ENCODE measurements at regions not wholly inside any gene's neighbourhood (a gene's known extent, or its start where the extent isn't known, plus 50 kb on each side); places are given as distances from the start of the nearest gene placed in this dataset.
A peak's percentile ranks its signal among the peaks of the same experiment; 100 is the strongest.

DNA sequence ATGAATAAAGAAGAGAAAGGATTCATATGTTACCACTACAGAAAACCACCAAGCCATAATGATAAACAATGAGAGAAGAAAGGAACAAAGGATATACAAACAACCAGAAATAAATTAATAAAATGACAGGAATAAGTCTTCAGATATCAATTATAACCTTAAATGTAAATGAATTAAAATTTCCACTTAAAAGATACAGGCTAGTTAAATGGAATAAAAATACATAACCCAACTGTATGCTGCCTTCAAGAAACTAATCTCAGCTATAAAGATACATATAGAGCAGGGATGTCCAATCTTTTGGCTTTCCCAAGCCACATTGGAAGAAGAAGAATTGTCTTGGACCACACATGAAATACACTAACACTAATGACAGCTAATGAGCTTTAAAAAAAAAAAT is 135.9 kb upstream of the GJE1 start:
- Mint-ChIP-seq H3K9me3 (peaks cover 39% of the 10 kb centered on the region), H3K27me3 (ENCODE audit: low read depth) (no peaks in the 10 kb centered on the region), H3K4me3 (no peak overlapping the region), H3K27ac (no peak overlapping the region), H3K36me3 (ENCODE audit: low read depth) (no peaks in the 10 kb centered on the region), H3K4me1 (no peaks in the 10 kb centered on the region)
- TF ChIP-seq, protein P1, sequence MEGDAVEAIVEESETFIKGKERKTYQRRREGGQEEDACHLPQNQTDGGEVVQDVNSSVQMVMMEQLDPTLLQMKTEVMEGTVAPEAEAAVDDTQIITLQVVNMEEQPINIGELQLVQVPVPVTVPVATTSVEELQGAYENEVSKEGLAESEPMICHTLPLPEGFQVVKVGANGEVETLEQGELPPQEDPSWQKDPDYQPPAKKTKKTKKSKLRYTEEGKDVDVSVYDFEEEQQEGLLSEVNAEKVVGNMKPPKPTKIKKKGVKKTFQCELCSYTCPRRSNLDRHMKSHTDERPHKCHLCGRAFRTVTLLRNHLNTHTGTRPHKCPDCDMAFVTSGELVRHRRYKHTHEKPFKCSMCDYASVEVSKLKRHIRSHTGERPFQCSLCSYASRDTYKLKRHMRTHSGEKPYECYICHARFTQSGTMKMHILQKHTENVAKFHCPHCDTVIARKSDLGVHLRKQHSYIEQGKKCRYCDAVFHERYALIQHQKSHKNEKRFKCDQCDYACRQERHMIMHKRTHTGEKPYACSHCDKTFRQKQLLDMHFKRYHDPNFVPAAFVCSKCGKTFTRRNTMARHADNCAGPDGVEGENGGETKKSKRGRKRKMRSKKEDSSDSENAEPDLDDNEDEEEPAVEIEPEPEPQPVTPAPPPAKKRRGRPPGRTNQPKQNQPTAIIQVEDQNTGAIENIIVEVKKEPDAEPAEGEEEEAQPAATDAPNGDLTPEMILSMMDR (IDR thresholded peaks at IDR 0.05; ENCODE audit: unreplicated experiment in 3 of 3): no peak

DNA sequence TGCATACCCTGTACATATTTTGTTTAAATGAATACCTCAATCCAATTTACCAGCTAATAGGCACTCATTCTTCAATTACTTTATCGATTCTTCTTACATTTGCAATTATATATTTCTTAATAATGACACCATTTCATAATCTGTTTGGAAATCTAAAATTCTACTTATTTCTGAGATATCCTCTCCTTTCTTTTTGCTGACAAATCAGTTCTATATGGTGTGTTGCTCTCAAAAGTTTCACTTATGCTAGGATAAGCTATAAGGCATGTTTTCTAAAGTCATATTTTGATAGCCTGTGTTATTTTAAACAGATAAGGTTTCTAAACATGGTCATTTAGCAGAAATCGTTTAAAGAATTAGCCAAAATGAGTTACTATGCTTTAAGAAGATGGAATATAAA is 140.6 kb upstream of the GJE1 start:
- TF ChIP-seq, protein P1 (IDR thresholded peaks at IDR 0.05; ENCODE audit: unreplicated experiment in 3 of 3): no peak
- no peaks in the 10 kb centered on the region for H3K27me3 Mint-ChIP-seq (ENCODE audit: low read depth)
- H3K4me3 Mint-ChIP-seq: no peak overlapping the region
- H3K36me3 Mint-ChIP-seq (ENCODE audit: low read depth): no peaks in the 10 kb centered on the region
- H3K9me3 Mint-ChIP-seq: peaks cover 19% of the 10 kb centered on the region
- no peak overlapping the region for H3K27ac Mint-ChIP-seq
- H3K4me1 Mint-ChIP-seq: no peaks in the 10 kb centered on the region

DNA sequence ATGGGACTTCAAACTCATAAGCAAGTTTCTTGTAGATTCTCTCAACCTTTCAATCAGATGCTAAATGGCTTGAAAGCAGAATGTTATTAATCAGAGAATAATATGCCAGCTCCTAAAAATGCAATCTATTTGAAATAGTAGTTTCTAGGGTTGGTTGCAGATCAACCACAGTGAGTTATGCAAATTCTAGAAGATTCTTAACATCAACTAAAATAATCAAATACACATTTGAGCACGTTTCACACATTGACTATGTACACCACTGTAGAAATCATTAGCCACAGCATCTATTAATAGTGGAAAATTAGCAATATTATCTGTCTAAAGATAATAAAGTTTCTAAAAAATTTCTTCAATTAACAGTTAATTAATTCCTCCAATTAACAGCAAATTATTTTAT is 141.9 kb upstream of the GJE1 start:
- H3K4me1 Mint-ChIP-seq: no peaks in the 10 kb centered on the region
- no peaks in the 10 kb centered on the region for H3K27me3 Mint-ChIP-seq (ENCODE audit: low read depth)
- TF ChIP-seq, protein P1 (IDR thresholded peaks at IDR 0.05; ENCODE audit: unreplicated experiment in 3 of 3): no peak
- H3K4me3 Mint-ChIP-seq: no peak overlapping the region
- peaks cover 11% of the 10 kb centered on the region for H3K9me3 Mint-ChIP-seq
- no peak overlapping the region for H3K27ac Mint-ChIP-seq
- no peaks in the 10 kb centered on the region for H3K36me3 Mint-ChIP-seq (ENCODE audit: low read depth)

DNA sequence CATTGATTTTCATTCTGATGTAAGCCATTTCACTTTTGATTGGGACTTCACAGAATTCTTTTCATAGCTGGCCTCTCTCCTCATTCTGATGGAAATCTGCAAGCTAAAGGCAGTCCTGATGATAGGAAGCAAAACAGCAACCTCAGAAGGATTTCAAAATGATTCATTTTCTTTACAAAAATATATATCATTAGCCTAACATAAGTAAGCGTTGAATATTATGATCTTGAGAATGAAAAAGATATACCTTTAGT is 143.1 kb upstream of the GJE1 start:
- H3K4me3 Mint-ChIP-seq: no peak overlapping the region
- H3K9me3 Mint-ChIP-seq: peaks cover 5% of the 10 kb centered on the region
- no peaks in the 10 kb centered on the region for H3K36me3 Mint-ChIP-seq (ENCODE audit: low read depth)
- no peaks in the 10 kb centered on the region for H3K4me1 Mint-ChIP-seq
- H3K27me3 Mint-ChIP-seq (ENCODE audit: low read depth): no peaks in the 10 kb centered on the region
- no peak overlapping the region for H3K27ac Mint-ChIP-seq
- TF ChIP-seq, protein P1 (IDR thresholded peaks at IDR 0.05; ENCODE audit: unreplicated experiment in 3 of 3): no peak

DNA sequence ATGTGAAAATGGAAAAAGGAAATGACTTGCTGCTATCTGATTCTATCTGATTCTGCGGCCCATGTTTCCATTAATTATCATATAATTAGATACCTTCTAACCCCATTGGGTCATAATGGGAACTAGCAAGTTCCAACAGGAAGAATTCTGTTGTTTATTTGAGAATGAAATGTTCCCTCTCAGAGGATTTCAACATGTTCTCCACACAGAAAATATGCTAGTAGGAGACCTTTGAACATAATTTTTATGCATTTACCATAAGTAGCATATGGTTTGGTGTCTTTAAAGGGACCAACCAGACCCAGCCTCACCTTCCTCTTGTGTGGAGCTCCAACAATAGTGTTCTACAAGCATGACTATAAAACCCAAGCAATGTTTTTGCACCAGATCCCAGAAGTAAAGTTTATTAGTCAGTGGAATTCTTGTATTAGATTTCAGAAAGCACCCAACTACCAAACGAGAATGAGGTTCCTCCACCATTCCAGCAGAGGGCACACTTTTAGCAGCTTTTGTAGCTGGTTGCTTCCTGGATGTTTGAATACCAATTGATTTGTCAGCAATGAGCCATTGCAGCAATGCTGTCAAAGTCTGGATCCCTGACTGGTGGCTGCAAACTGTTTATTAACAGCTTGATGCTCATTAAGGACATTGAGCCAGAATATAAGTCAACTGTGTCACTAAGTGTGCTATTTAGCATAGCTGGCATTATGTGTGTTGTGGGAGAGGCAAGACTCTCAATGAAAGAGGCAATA is 143.6 kb upstream of the GJE1 start:
- TF ChIP-seq, protein P1 (IDR thresholded peaks at IDR 0.05; ENCODE audit: unreplicated experiment in 3 of 3): peak; percentile 36 to 63 (median 46)
- Mint-ChIP-seq H3K4me3 (no peak overlapping the region), H3K4me1 (no peaks in the 10 kb centered on the region), H3K9me3 (peaks cover 4% of the 10 kb centered on the region), H3K36me3 (ENCODE audit: low read depth) (no peaks in the 10 kb centered on the region), H3K27ac (no peak overlapping the region), H3K27me3 (ENCODE audit: low read depth) (no peaks in the 10 kb centered on the region)

DNA sequence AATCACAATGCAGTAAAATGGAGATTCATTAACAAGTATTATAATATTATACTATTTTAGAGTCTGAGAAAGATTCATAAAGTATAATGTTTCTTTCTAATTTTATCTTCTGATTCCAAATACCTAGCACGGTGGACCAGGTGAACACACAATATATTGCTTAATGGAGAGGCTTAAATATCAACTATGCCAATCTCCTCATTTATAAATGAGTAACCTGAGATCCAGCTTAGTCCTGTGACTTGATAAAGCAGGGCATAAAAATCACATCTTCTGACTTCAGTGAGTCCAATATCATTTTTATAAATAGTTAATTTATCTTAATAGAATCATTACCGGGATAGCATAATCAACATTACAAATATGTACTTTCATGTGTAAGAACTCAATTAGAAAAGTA is 144.4 kb upstream of the GJE1 start:
- H3K36me3 Mint-ChIP-seq (ENCODE audit: low read depth): no peaks in the 10 kb centered on the region
- TF ChIP-seq, protein P1 (IDR thresholded peaks at IDR 0.05; ENCODE audit: unreplicated experiment in 3 of 3): no peak
- H3K27ac Mint-ChIP-seq: no peak overlapping the region
- H3K9me3 Mint-ChIP-seq: no peaks in the 10 kb centered on the region
- H3K4me3 Mint-ChIP-seq: no peak overlapping the region
- no peaks in the 10 kb centered on the region for H3K4me1 Mint-ChIP-seq
- no peaks in the 10 kb centered on the region for H3K27me3 Mint-ChIP-seq (ENCODE audit: low read depth)

Data from nephron (organoid).